KMS-11 (cell line): ENCODE measurements at regions not wholly inside any gene's neighbourhood (a gene's known extent, or its start where the extent isn't known, plus 50 kb on each side); places are given as distances from the start of the nearest gene placed in this dataset.

Source experiments
- H2AFZ ChIP-seq: fragments of 200-600 bp; sonication (generic); 2 replicates; pipeline ENCODE4 v1.6.1; 2016; ENCODE audit warnings: antibody characterized with exemption, mixed run types, low read depth
- H3K27ac ChIP-seq: fragments of 200-600 bp; sonication (generic); 2 replicates; pipeline ENCODE4 v1.6.1; 2016; ENCODE audit warnings: mild to moderate bottlenecking, mixed run types
- H3K27me3 ChIP-seq: fragments of 200-600 bp; sonication (generic); 2 replicates; pipeline ENCODE4 v1.6.1; 2017; ENCODE audit warnings: mild to moderate bottlenecking, low read depth, mixed run types, moderate library complexity; ENCODE audit not compliant: insufficient read depth
- H3K36me3 ChIP-seq: fragments of 200-600 bp; sonication (generic); 2 replicates; pipeline ENCODE4 v1.6.1; 2017; ENCODE audit warnings: mild to moderate bottlenecking, mixed run types; ENCODE audit not compliant: insufficient read depth
- H3K4me1 ChIP-seq: fragments of 200-600 bp; sonication (generic); 2 replicates; pipeline ENCODE4 v1.6.1; 2016; ENCODE audit warnings: mild to moderate bottlenecking, low read depth, mixed run types; ENCODE audit not compliant: poor library complexity, severe bottlenecking
- H3K4me2 ChIP-seq: fragments of 200-600 bp; sonication (generic); 2 replicates; pipeline ENCODE4 v1.7.0; 2016; ENCODE audit warnings: mild to moderate bottlenecking, mixed run types
- H3K4me3 ChIP-seq: fragments of 200-600 bp; sonication (generic); IDR thresholded peaks from 2 replicates; pipeline ENCODE4 v1.6.1; 2017; ENCODE audit warnings: low read depth, low read length, mixed read lengths; ENCODE audit not compliant: insufficient read depth
- H3K79me2 ChIP-seq: fragments of 200-600 bp; sonication (generic); 2 replicates; pipeline ENCODE4 v1.6.1; 2016; ENCODE audit warnings: low read depth, mixed run types; ENCODE audit not compliant: insufficient read depth
- H3K9ac ChIP-seq: fragments of 200-600 bp; sonication (generic); 2 replicates; pipeline ENCODE4 v1.6.1; 2016; ENCODE audit warnings: mild to moderate bottlenecking, mixed run types
- H4K20me1 ChIP-seq: fragments of 200-600 bp; sonication (generic); 2 replicates; pipeline ENCODE4 v1.6.1; 2016; ENCODE audit warnings: mild to moderate bottlenecking, mixed run types; ENCODE audit not compliant: insufficient read depth
- CTCF ChIP-seq: fragments of 200-600 bp; sonication (generic); conservative IDR thresholded peaks from 2 replicates; pipeline ENCODE4 v1.6.1; 2017; ENCODE audit warnings: low read depth, mild to moderate bottlenecking, antibody characterized with exemption, low read length, moderate library complexity, mixed read lengths

GRCh38 chr16:86844695-86845094 is 266.3 kb downstream of the FOXL1 start:
- Histone ChIP-seq H3K4me1 (no peaks in the 10 kb centered on the region), H3K36me3 (no peaks in the 10 kb centered on the region), H3K79me2 (no peaks in the 10 kb centered on the region), H2AFZ (no peak overlapping the region), H4K20me1 (no peaks in the 10 kb centered on the region), H3K27me3 (peaks cover 2% of the 10 kb centered on the region; the same call in 1 of the 2 replicates), H3K9ac (no peak overlapping the region), H3K4me2 (no peak overlapping the region), H3K27ac (no peak overlapping the region), H3K4me3 (no peak overlapping the region)
- TF ChIP-seq CTCF, result no peak

GRCh38 chr16:86846136-86846535 is 267.8 kb downstream of the FOXL1 start:
- Histone ChIP-seq H3K4me1 (no peaks in the 10 kb centered on the region), H3K27ac (no peak overlapping the region), H3K36me3 (no peaks in the 10 kb centered on the region), H3K79me2 (no peaks in the 10 kb centered on the region), H3K4me2 (no peak overlapping the region), H3K9ac (no peak overlapping the region), H4K20me1 (no peaks in the 10 kb centered on the region), H3K27me3 (peaks cover 2% of the 10 kb centered on the region; the same call in 1 of the 2 replicates), H3K4me3 (no peak overlapping the region), H2AFZ (no peak overlapping the region)
- TF ChIP-seq CTCF, result no peak

GRCh38 chr16:86848821-86849220 is 270.5 kb downstream of the FOXL1 start:
- H3K36me3 ChIP-seq, result no peaks in the 10 kb centered on the region
- H3K27me3 ChIP-seq, result peaks cover 5% of the 10 kb centered on the region; the same call in 1 of the 2 replicates
- no peak overlapping the region for H3K27ac ChIP-seq
- H2AFZ ChIP-seq, result no peak overlapping the region
- H3K9ac ChIP-seq, result no peak overlapping the region
- no peaks in the 10 kb centered on the region for H3K4me1 ChIP-seq
- no peak overlapping the region for H3K4me3 ChIP-seq
- H3K4me2 ChIP-seq, result no peak overlapping the region
- H3K79me2 ChIP-seq, result no peaks in the 10 kb centered on the region
- no peak for TF ChIP-seq CTCF
- no peaks in the 10 kb centered on the region for H4K20me1 ChIP-seq

- no peaks in the 10 kb centered on the region for H4K20me1 ChIP-seq
- H3K9ac ChIP-seq, result no peak overlapping the region
- no peak overlapping the region for H2AFZ ChIP-seq
- no peak overlapping the region for H3K27ac ChIP-seq
- no peak overlapping the region for H3K4me2 ChIP-seq
- no peak overlapping the region for H3K4me3 ChIP-seq
- H3K4me1 ChIP-seq, result no peaks in the 10 kb centered on the region
- H3K79me2 ChIP-seq, result no peaks in the 10 kb centered on the region
- H3K27me3 ChIP-seq, result peaks cover 5% of the 10 kb centered on the region; the same call in 1 of the 2 replicates
- H3K36me3 ChIP-seq, result no peaks in the 10 kb centered on the region
- no peak for TF ChIP-seq CTCF
Measured at GRCh38 chr16:86850670-86851069, 272.3 kb downstream of the FOXL1 start.
